GM23338 (cell line): ENCODE measurements at regions not wholly inside any gene's neighbourhood (a gene's known extent, or its start where the extent isn't known, plus 50 kb on each side); places are given as distances from the start of the nearest gene placed in this dataset.

ENCODE experiments used
- CREB1 ChIP-seq: fragments of 250-450 bp; sonication (Bioruptor Pico); IDR thresholded peaks from 2 replicates; pipeline ENCODE4 v1.5.0; 2020; ENCODE audit warnings: low read depth, mild to moderate bottlenecking, moderate library complexity
- EZH2 ChIP-seq: fragments of 200-600 bp; sonication (generic); IDR thresholded peaks from one replicate; pipeline ENCODE4 v1.8.0; 2017; ENCODE audit warnings: antibody characterized with exemption, mild to moderate bottlenecking, low read depth; ENCODE audit not compliant: unreplicated experiment
- EZH2phosphoT487 ChIP-seq: fragments of 200-600 bp; sonication (generic); IDR thresholded peaks from one replicate; pipeline ENCODE4 v1.8.1; 2018; ENCODE audit warnings: antibody characterized with exemption; ENCODE audit not compliant: unreplicated experiment
- JUNB ChIP-seq: IDR thresholded peaks from one replicate; pipeline ENCODE4 v1.6.1; 2016; ENCODE audit warnings: antibody characterized with exemption; ENCODE audit not compliant: unreplicated experiment
- POLR2AphosphoS5 ChIP-seq: IDR thresholded peaks from 2 replicates; pipeline ENCODE4 v1.6.1; 2016; ENCODE audit warnings: antibody characterized with exemption, low read depth
- ZNF331 ChIP-seq: fragments of 250-450 bp; sonication (Bioruptor Pico); IDR thresholded peaks from 2 replicates; pipeline ENCODE4 v1.5.0; 2020; ENCODE audit warnings: low read depth, mild to moderate bottlenecking, moderate library complexity
- TF ChIP-seq, protein P1 (sequence below), 2 experiments: fragments of 200-600 bp in 1 of 2; sonication (generic) in 1 of 2; conservative IDR thresholded peaks; 2 replicates each; pipeline versions ENCODE4 v1.5.1 to v1.6.1; 2016 to 2017; ENCODE audit warnings: antibody characterized with exemption in 2 of 2, low read depth in 2 of 2, mild to moderate bottlenecking in 2 of 2, moderate library complexity in 1 of 2
- TF ChIP-seq, protein P2 (sequence below): IDR thresholded peaks from 2 replicates; pipeline ENCODE4 v1.6.1; 2016; ENCODE audit warnings: antibody characterized with exemption
- TF ChIP-seq, protein P3 (sequence below): IDR thresholded peaks from one replicate; pipeline ENCODE4 v1.6.1; 2018; ENCODE audit warnings: antibody characterized with exemption; ENCODE audit not compliant: unreplicated experiment
- TF ChIP-seq, protein P4 (sequence below): fragments of 250-450 bp; sonication (Bioruptor Pico); IDR thresholded peaks from 2 replicates; pipeline ENCODE4 v1.5.0; 2020; ENCODE audit warnings: mild to moderate bottlenecking, moderate library complexity

DNA sequence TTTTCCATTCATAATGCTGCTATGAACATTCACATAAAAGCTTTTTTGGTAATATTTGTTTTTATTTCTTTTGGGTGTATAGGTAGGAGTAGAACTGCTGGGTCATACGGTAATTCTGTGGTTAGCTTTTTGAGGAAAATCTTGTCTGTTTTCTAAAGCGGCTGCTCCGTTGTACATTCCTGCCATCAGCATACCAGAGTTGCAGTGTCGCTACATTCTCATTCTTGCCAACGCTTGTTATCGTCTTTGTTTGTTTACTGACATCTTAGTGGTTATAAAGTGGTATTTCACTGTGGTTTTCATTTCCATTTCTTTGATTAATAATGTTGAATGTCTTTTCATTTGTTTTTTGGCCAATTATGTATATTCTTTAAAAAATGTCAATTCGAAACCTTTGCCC, 469.8 kb upstream of the ZP4 start:
- TF ChIP-seq, protein P1, sequence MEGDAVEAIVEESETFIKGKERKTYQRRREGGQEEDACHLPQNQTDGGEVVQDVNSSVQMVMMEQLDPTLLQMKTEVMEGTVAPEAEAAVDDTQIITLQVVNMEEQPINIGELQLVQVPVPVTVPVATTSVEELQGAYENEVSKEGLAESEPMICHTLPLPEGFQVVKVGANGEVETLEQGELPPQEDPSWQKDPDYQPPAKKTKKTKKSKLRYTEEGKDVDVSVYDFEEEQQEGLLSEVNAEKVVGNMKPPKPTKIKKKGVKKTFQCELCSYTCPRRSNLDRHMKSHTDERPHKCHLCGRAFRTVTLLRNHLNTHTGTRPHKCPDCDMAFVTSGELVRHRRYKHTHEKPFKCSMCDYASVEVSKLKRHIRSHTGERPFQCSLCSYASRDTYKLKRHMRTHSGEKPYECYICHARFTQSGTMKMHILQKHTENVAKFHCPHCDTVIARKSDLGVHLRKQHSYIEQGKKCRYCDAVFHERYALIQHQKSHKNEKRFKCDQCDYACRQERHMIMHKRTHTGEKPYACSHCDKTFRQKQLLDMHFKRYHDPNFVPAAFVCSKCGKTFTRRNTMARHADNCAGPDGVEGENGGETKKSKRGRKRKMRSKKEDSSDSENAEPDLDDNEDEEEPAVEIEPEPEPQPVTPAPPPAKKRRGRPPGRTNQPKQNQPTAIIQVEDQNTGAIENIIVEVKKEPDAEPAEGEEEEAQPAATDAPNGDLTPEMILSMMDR (conservative IDR thresholded peaks at IDR 0.05; ENCODE audit: low read depth in 2 of 2): no peak
- TF ChIP-seq EZH2phosphoT487: no peak
- no peak for TF ChIP-seq CREB1 (CRISPR knock-in tag)
- no peak for TF ChIP-seq EZH2
- no peak for TF ChIP-seq POLR2AphosphoS5
- TF ChIP-seq, protein P2, sequence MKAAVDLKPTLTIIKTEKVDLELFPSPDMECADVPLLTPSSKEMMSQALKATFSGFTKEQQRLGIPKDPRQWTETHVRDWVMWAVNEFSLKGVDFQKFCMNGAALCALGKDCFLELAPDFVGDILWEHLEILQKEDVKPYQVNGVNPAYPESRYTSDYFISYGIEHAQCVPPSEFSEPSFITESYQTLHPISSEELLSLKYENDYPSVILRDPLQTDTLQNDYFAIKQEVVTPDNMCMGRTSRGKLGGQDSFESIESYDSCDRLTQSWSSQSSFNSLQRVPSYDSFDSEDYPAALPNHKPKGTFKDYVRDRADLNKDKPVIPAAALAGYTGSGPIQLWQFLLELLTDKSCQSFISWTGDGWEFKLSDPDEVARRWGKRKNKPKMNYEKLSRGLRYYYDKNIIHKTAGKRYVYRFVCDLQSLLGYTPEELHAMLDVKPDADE: no peak
- TF ChIP-seq, protein P3, sequence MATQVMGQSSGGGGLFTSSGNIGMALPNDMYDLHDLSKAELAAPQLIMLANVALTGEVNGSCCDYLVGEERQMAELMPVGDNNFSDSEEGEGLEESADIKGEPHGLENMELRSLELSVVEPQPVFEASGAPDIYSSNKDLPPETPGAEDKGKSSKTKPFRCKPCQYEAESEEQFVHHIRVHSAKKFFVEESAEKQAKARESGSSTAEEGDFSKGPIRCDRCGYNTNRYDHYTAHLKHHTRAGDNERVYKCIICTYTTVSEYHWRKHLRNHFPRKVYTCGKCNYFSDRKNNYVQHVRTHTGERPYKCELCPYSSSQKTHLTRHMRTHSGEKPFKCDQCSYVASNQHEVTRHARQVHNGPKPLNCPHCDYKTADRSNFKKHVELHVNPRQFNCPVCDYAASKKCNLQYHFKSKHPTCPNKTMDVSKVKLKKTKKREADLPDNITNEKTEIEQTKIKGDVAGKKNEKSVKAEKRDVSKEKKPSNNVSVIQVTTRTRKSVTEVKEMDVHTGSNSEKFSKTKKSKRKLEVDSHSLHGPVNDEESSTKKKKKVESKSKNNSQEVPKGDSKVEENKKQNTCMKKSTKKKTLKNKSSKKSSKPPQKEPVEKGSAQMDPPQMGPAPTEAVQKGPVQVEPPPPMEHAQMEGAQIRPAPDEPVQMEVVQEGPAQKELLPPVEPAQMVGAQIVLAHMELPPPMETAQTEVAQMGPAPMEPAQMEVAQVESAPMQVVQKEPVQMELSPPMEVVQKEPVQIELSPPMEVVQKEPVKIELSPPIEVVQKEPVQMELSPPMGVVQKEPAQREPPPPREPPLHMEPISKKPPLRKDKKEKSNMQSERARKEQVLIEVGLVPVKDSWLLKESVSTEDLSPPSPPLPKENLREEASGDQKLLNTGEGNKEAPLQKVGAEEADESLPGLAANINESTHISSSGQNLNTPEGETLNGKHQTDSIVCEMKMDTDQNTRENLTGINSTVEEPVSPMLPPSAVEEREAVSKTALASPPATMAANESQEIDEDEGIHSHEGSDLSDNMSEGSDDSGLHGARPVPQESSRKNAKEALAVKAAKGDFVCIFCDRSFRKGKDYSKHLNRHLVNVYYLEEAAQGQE: no peak
- no peak for TF ChIP-seq ZNF331 (CRISPR knock-in tag)
- TF ChIP-seq JUNB: no peak
- TF ChIP-seq, protein P4, sequence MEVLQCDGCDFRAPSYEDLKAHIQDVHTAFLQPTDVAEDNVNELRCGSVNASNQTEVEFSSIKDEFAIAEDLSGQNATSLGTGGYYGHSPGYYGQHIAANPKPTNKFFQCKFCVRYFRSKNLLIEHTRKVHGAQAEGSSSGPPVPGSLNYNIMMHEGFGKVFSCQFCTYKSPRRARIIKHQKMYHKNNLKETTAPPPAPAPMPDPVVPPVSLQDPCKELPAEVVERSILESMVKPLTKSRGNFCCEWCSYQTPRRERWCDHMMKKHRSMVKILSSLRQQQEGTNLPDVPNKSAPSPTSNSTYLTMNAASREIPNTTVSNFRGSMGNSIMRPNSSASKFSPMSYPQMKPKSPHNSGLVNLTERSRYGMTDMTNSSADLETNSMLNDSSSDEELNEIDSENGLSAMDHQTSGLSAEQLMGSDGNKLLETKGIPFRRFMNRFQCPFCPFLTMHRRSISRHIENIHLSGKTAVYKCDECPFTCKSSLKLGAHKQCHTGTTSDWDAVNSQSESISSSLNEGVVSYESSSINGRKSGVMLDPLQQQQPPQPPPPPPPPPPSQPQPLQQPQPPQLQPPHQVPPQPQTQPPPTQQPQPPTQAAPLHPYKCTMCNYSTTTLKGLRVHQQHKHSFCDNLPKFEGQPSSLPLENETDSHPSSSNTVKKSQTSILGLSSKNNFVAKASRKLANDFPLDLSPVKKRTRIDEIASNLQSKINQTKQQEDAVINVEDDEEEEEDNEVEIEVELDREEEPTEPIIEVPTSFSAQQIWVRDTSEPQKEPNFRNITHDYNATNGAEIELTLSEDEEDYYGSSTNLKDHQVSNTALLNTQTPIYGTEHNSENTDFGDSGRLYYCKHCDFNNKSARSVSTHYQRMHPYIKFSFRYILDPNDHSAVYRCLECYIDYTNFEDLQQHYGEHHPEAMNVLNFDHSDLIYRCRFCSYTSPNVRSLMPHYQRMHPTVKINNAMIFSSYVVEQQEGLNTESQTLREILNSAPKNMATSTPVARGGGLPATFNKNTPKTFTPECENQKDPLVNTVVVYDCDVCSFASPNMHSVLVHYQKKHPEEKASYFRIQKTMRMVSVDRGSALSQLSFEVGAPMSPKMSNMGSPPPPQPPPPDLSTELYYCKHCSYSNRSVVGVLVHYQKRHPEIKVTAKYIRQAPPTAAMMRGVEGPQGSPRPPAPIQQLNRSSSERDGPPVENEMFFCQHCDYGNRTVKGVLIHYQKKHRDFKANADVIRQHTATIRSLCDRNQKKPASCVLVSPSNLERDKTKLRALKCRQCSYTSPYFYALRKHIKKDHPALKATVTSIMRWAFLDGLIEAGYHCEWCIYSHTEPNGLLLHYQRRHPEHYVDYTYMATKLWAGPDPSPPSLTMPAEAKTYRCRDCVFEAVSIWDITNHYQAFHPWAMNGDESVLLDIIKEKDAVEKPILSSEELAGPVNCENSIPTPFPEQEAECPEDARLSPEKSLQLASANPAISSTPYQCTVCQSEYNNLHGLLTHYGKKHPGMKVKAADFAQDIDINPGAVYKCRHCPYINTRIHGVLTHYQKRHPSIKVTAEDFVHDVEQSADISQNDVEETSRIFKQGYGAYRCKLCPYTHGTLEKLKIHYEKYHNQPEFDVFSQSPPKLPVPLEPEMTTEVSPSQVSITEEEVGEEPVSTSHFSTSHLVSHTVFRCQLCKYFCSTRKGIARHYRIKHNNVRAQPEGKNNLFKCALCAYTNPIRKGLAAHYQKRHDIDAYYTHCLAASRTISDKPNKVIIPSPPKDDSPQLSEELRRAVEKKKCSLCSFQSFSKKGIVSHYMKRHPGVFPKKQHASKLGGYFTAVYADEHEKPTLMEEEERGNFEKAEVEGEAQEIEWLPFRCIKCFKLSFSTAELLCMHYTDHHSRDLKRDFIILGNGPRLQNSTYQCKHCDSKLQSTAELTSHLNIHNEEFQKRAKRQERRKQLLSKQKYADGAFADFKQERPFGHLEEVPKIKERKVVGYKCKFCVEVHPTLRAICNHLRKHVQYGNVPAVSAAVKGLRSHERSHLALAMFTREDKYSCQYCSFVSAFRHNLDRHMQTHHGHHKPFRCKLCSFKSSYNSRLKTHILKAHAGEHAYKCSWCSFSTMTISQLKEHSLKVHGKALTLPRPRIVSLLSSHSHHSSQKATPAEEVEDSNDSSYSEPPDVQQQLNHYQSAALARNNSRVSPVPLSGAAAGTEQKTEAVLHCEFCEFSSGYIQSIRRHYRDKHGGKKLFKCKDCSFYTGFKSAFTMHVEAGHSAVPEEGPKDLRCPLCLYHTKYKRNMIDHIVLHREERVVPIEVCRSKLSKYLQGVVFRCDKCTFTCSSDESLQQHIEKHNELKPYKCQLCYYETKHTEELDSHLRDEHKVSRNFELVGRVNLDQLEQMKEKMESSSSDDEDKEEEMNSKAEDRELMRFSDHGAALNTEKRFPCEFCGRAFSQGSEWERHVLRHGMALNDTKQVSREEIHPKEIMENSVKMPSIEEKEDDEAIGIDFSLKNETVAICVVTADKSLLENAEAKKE (CRISPR knock-in tag): no peak
